ENCODE measurements at regions not wholly inside any gene's neighbourhood (a gene's known extent, or its start where the extent isn't known, plus 50 kb on each side); places are given as distances from the start of the nearest gene placed in this dataset.

GRCh38 chr3:148042663-148043445 lies 633.7 kb downstream of the ZIC1 start:
- TF ChIP-seq REST (IDR thresholded peaks at IDR 0.05; ENCODE audit: low read depth) (no peak), USF1 (IDR thresholded peaks at IDR 0.05) (no peak), MAX (IDR thresholded peaks at IDR 0.05) (no peak), TEAD4 (IDR thresholded peaks at IDR 0.05) (no peak), EP300 (IDR thresholded peaks at IDR 0.05; ENCODE audit: borderline replicate concordance) (no peak), RAD21 (IDR thresholded peaks at IDR 0.05; ENCODE audit: low read depth) (no peak)
